ENCODE measurements at regions not wholly inside any gene's neighbourhood (a gene's known extent, or its start where the extent isn't known, plus 50 kb on each side); places are given as distances from the start of the nearest gene placed in this dataset.

DNA sequence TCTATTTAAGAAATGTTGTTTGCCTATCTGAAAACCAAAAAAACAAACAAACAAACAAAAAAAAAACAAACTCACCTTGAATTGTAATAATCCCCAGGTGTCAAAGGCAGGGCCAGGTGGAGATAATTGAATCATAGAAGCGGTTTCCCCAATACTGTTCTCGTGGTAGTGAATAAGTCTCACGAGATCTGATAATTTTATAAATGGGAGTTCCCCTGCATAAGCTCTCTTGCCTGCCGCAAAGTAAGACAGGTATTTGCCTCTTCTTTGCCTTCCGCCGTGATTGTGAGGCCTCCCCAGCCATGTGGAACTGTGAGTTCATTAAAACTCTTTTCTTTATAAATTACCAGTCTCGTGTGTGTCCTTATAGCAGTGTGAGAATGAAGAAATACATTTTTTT is 1180.7 kb upstream of the CRIM1 start (continued):
- no peak for TF ChIP-seq SP2 (IDR thresholded peaks at IDR 0.05; ENCODE audit: low read length)
- no peak for TF ChIP-seq POLR2A (IDR thresholded peaks at IDR 0.05; ENCODE audit: control extremely low read depth in 1 of 2, low read depth in 2 of 2, low read length in 2 of 2)
- no peak for TF ChIP-seq CBX5 (IDR thresholded peaks at IDR 0.05; ENCODE audit: low read depth, low read length)

All from H1 (cell line).